HG03175 (cell line): ENCODE measurements at regions not wholly inside any gene's neighbourhood (a gene's known extent, or its start where the extent isn't known, plus 50 kb on each side); places are given as distances from the start of the nearest gene placed in this dataset.

Experiments
- ATAC-seq: cut with Tn5 transposase; IDR thresholded peaks from one replicate; pipeline ENCODE4 v1.9.1; 2021; ENCODE audit warnings: mild to moderate bottlenecking, moderate library complexity; ENCODE audit not compliant: unreplicated experiment

DNA sequence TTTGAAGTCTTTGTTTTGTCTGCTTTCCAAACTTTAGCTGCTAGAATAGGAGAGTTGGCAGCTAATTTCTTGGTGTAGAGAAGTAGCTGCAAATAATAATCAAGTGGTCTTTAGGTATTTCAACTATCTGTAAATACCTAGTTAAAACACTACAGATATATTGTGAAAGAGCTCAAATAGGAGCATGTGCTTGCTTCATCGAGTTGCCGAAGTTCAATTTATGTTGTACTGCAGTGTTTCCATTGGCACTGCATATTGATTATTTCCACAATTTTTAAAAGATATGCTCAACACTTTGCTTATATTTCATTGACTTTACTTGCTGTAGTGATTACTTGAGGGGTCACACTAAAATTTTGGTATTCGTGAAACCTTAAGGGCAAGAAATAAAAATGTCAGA, 131.6 kb upstream of the BMP4 start:
- ATAC-seq, result no peak

DNA sequence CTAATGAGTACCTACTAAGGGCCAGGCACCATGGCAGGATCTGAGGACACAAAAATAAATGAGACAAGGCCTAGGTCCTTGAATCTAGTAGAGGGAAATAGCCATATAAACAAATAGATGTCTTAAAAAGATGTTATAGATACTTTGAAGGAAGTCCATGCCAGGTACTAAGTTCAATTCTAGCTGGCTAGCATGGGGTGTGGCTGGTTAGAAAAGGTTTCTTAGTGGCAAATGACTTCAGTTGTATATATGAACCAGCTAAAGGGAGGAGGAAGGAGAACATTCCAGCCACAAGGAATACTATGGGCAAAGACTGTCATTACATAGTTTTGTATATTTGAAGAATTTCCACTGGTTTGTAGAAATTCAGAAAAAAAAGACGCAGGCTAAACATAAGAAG, 133.6 kb upstream of the BMP4 start:
- ATAC-seq, result no peak

DNA sequence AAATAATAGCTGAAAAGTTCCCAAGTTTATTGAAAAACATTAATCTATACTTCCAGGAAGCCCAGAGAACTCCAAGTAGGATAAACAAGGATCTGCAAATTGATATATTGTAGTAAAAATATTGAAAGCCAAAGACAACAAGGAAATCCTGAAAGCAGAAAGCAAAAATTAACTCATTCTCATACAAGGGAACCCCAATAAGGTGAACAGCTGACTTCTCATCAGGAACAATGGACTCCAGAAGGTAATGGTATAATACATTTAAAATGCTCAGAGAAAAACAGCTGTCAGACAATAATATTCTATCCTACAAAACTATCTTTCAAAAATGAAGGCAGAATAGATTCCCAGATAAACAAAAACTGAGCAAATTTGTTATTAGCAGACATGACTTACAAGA, 138.1 kb upstream of the BMP4 start:
- no peak for ATAC-seq

DNA sequence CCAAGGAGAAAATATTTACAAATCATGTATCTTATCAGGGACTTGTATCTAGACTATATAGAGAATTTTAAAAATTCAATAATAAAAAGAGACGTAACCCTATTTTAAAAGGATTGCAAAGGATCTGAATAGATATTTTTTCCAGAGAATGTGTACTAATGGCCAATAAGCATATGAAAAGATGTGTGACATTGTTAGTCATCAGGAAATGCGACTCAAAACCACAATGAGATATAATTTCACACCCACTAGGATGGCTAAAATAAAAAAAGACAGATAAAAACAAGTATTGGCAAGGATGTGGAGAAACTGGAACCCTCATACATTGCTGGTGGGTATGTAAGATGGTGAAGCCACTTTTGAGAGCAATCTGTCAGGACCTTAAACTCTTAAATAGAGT, 141.9 kb upstream of the BMP4 start:
- ATAC-seq, result no peak

DNA sequence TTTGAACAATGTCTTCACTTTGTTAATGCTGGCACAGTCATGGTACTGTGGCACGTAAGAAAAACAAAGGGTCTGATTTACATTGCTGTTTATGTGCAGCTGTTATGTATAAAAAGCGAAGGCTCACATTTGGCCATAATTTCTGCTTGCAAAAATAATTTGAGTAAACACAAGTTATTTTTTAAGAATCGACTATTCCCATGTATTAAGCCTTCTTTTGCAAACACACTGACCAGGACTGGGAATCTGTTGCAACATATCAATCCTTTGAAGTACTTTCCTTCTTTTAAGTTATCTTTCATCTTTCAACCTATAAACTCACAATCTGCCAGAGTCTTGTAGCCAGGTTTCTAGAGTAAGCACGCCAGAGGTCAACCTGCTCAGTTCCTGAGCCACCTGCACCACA, 145.4 kb upstream of the BMP4 start:
- no peak for ATAC-seq

DNA sequence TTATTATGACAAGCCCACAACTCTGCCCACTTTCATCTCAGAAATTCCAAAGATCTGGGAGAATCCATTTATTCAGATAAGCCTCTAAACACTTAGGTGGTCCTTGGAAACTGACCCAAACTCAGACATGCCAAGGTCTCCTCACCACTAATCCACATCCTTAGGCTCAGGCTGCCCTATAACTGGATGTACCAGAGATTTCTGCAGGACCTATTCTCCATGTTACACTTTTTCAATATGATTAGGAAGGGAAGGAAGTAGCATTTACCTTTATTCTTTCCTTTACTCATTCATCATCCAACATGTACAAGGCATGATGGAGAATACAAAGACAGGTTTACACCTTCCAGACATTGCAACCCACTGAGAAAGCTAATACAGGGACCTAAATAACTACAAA, 145.9 kb upstream of the BMP4 start:
- no peak for ATAC-seq

DNA sequence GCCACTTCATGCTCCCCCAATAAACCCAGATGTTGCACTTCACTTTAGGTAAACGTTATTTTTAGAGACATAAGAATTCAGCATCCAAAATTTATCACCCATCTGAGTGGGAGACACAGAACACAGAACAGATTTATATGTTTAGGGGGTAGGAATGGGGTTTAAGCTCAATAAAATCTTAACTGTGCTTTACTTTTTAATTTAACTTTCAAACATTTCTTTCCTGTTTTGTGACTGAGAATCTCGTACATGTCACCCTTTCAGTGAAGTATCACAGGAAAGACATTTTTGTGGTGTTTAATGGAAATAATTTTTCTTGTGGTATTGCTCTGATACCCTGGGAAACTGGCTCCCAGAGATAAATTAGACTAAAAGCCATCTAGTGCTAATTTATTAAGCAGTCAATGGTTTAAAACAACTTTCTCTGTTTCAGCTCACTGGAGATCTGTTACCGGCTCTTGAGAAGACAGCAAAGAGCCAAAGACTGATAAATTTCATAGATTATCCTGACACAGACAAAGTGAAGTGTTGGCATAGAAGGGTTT, 148.0 kb upstream of the BMP4 start:
- ATAC-seq, result no peak

DNA sequence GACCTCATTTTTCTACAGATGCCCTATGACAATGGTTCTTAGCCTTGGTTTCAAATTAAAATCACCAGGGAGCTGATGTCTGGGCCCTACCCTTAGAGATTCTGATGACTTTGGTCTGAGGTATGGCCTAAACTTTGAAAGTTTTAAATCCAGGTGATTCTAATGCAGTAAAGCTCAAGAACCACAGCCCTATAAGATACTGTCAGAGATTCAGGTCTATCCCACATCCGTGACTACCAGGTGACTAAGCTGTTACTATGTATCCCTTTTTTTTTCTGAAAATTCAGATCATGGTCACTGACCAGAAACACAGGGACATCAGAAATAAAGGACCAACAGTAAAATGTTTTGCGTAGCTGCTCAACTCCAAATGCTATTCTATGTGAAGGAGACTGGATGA, 148.8 kb upstream of the BMP4 start:
- ATAC-seq, result no peak

DNA sequence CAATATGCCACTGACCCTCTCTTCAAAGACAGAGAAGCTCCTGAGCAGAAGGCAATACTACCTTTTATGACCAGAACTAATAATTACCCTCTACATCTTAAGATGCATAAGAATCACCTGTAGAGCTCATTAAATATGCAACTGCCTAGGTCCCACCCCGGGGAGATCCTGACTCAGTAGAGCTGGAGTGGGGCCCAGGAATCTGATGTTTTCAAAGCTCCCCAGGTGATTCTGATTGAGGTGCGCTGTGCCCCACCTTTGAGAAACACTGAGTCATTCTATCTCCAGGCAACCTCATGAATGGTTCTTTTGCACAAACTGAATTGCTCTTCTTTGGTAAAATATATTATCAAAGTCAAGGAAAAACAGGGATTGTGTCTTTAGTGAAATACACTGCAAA, 149.3 kb upstream of the BMP4 start:
- no peak for ATAC-seq

DNA sequence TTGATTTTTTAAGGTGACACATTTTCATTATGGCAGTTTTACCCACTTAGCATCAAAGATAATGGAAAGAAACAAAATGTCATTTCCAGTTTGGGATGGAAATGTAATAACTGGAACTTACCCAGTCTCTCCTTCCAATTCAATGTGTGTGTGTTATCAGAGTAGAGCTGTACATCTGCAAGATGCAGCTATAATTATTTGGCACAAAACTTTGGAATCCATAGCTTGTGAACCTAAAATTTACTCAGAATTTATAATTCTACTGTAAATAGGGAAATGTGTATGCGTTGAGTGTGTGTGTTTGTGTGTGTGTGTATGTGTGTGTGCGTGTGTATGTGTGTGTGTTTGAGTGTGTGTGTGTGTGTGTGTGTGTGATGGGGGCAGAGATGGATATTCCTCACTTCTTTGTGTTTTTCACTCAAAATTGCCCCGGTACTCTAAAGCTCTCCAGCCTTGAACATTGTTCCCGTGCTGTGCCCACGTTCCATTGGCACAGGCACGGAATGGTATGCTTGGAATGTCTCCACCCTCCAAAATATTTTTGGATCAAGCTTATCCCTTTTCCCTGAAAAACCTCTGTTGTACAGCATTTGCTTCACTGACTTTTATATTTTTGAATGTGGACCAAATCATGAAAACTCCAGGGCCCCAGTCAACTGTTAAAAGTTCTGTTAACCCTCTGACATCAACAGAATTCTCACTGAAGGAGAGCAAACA, 150.2 kb upstream of the BMP4 start:
- ATAC-seq, result no peak

DNA sequence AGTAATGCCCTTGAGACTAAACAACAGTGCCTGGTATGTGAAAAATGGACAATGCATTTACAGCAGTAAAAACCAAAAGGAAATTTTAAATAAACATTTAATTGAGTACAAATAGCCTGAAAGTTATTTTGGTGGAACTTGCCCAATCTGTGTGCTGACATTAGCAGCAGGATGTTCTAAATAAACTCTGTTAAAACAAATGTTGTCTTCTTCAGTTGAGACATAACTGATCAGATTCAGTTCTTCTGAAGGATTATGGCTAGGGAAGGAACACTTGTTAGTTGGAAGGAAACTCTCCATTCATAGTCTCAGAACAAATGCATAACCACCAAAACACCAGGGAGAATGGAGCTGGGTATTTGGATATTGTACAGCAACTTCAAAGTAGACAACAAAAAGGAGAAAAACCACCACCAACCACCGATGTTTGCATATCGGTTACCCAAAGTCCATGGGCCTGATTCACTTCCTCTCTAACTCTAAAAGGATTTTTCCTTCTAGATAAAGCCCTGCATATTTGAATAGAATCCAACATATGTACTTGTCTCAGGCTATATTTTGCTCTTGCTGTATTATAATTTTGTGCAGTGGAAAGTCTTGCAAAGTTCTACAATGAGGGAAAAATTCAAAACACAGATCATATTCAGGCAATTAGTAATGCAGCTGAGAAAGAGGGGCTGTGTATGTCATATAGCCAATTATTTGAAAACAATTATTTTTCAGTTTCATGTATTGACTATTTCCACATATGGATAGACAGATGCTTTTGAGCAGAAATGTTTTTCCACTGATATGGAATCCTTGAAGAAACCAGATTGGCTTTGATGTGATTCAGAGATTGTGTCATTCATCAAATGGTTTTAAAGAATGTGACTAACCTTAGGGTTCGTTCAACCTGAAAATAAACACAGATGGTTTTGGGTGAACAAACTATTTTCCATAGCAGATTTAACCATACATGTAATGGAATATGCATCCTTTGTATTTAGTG, 152.2 kb upstream of the BMP4 start:
- no peak for ATAC-seq

DNA sequence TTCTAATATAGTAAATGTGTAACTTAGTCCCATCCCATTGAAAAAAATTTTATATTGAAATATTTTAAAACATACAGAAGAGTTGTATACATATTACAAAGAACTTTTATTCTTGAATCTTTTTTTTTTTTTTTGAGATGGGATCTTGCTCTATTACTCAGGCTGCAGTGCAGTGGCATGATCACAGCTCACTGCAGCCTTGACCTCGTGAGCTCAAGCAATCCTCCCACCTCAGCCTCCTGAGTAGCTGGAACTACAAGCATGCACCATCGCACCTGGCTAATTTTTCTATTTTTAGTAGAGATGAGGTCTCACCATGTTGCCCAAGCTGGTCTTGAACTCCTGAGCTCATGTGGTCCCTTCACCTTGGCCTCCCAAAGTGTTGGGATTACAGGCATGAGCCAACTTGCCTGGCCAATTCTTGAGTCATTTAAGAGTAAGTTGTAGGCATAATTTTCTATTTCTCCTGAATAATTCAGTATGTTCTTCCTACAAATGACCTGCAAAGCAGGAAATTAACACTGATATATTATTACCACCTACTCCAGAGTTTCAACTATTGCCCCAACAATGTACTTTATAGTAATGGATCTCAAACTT, 153.0 kb upstream of the BMP4 start:
- ATAC-seq, result no peak

DNA sequence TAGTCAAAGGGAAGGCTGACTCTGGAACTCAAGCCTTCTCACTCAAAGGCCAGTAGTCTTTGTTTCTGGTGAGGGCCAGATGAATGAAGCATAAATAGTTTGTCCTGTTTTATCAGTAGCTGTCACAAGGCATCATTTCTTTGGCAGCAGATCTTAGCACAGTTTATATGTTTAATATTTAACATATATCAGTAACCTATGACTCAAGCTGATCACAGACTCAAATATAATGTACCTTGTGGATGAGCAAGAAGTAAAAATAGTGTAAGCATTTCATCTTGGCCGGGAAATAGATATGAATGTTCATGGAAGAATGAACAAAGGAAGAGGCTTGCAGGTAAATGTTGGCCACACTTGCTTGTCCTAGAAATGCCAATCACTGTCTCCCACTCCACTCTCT, 158.3 kb upstream of the BMP4 start:
- no peak for ATAC-seq

DNA sequence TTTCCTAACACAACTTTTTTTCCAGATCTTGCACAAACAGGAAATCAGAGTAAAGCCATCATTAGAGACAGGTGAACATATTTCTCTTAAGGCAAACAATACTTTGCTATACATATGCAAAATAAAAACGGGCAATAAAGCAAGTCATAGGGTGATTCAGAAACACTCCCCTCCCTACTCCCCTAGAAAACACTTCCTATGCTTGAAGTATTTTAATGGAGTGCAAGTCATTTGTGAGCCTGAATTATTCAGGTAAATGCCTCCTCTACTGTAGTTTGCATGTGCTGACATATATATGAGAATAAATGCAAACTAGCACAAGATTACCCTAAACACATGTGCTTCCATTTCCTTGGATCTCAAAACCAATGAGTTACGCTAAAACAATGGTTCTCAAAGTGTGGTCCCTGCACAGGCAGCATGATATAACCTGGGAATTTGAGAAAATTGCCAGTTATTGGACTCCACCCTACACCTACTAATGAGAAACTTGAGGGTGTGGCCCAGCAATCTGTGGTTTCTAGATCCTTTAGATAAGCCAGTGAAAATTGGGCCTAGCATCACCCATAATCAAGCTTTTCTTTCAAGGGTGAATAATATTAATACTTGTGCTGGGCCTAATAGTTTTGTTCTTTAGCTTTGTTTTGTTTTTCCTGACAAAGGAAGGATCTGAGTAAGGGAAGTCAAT, 159.7 kb upstream of the BMP4 start:
- ATAC-seq, result no peak

DNA sequence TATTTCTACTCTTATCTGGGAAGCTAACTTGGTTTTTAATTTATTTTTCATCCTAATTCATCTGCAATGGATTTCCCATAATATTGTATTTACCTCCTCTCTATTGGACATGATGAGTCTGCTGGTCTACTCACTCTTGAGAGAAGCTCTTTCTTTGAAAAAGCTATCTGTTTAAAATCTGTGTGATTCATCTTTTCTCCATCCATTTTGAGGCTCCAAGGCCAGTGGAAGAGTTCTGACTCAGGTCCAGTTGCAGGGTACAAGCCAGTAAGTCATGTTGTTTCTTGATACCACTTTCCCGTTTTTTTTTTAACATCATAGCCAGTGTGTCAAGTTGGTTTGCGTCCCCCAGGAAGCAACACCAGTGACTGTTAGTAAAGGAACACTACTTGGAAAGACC, 160.3 kb upstream of the BMP4 start:
- no peak for ATAC-seq

DNA sequence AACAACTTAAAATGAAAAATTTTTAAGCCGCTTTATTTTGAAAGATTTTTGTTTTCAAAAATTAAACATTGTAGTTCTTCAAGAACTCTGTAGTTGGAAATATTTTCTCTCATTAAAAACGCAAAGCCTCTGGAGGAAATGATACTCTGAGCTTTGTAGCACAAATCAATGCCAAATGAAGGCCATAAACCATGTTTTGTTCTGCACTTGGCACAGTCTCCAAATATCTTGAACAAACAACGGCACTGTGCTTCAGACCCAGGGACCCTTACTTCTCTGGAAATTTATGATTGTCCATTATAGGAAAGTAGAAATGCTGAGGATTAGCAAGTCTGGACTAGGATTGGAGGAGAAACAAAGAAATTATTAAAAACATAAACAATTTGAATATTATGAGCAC, 160.8 kb upstream of the BMP4 start:
- no peak for ATAC-seq

DNA sequence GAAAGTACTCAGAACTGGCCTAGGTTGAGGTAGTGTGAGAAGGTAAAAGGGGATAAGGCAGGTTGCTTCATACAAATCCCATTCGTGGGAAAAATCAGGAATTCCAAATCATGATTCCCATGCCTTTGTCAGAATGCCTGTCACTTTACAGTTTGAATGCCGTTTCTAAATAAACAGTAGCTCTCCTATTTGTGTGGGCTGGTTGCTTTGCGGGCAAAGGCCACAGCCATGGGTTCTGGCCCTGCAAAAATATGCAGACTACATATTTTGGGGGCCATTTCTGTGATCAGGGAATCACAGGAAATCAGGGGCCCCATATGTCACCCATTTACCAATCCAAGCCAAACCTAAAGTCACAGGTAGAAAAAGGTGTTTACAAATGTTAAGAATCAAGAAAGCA, 161.3 kb upstream of the BMP4 start:
- no peak for ATAC-seq

DNA sequence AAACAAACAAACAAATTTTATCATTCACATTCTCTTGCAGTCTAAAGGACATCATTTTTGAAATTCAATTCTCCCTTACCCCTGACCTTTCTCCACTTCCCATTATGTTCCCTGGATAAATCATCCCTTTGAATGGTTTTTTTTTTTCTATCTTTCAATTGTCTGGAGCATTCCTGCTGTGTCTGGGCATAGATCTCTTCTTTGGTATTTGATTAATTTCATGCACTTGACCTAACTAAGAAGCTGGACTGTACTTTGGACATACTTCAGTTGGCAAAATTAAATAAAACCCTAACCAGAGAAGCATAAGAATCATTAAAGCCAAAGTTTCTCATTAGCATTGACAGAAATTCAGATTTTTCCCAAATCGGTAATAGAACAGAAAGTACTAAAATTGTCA, 163.6 kb upstream of the BMP4 start:
- no peak for ATAC-seq

DNA sequence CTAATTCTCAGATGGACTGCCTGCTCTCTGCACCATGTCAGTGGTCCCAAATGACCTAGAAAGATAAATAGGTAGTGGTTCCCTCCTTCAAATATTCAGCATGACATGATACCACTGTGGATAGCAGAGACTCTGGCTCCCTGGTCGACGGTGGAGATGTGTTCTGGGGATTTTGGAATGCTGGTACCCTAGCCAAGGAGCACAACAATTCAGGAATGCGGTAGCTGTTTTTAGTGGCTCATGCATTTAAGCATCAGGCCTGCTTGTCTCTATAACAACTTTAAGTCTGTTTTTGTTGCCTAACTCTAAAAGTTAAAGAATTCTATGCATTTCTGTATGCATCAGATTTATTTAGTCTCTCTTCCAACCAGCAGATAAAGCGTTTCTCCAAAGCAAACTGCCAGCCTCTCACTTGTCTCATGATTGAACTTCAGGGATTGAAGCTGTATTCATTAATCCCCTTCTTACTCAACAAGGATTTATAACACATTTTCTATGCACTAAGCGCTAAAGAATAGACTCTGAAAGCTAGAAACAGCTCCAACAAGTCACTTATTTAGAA, 164.9 kb upstream of the BMP4 start:
- no peak for ATAC-seq

DNA sequence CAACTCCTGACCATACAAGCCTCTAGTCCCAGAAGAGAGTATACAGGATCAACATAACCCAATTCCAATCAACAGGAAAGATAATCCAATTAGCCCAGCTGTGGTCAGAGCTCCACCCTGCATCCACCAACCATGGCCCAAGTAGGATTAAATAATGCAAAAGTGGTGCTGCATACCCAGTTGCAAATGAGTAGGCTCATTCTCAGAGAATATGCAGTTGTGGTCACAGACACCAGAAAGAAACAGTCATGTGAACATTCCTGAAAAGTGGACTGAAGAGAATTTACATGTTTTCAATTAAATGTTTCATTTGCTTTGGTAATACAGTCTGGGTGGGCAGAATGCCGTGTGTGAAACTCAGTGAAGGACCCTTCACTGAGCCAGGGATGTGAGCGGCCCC, 167.2 kb upstream of the BMP4 start:
- no peak for ATAC-seq

DNA sequence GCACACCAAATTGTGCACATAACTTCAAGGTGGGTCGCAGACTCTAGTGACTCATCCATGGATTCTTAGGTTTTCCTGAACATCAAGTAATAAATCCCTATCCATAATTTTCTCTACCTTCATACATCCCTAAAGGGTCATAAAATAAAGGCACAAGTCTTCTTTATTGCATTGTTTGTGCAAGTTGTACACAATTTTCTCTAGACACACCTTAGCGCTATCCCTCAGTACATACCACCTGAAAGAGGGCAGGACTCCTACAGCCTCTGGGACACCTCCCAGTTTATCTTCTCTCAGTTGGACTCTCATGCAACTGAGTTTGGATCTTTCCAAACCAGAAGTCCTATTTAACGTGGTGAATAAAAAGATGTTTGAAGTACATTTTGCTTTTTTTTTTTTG, 168.5 kb upstream of the BMP4 start:
- ATAC-seq, result no peak
